A549 (cell line): ENCODE measurements at regions not wholly inside any gene's neighbourhood (a gene's known extent, or its start where the extent isn't known, plus 50 kb on each side); places are given as distances from the start of the nearest gene placed in this dataset.

ENCODE experiments used
- ATAC-seq, 2 experiments: fragments of 200-7000 bp in 1 of 2; fragments of >200 bp in 1 of 2; cut with Nextera tagmentation in 1 of 2; cut with Tn5 transposase in 1 of 2; 3 replicates each; pipeline versions ENCODE4 v1.8.0 to v1.9.1; 2018 to 2020; ENCODE audit warnings: mild to moderate bottlenecking in 1 of 2, moderate library complexity in 1 of 2
- CTCF ChIA-PET: fragments of 300-600 bp; sonication (Branson Sonifier 250); formaldehyde crosslinking; extraction: SDS; loops from one replicate; lab custom pipeline; 2021; ENCODE audit warnings: antibody characterized with exemption, inconsistent platforms; lab: Yijun Ruan, JAX
- POLR2A ChIA-PET: fragments of 350-600 bp; formaldehyde crosslinking; extraction: SDS; loops from one replicate; lab custom pipeline; 2021; ENCODE audit warnings: antibody characterized with exemption, inconsistent platforms; lab: Yijun Ruan, JAX
- DNase-seq, 2 experiments: peaks; one replicate each; pipeline versions ENCODE4 v3.0.0 to v3.0.0-alpha.2; 2011 to 2016; ENCODE audit warnings: low read depth in 1 of 2, low spot score in 1 of 2
- FAIRE-seq: peaks from 2 replicates; lab custom pipeline; 2011; peaks lifted over from hg19 to GRCh38; lab: Jason Lieb, UNC
- H3K27ac ChIP-seq, 2 experiments: fragments of >200 bp; sonication (Bioruptor Twin); formaldehyde crosslinking; 3 replicates each; pipeline ENCODE4 v1.5.1; 2016 to 2017
- H3K4me1 ChIP-seq: fragments of >200 bp; sonication (Bioruptor Twin); formaldehyde crosslinking; 3 replicates; pipeline ENCODE4 v1.6.1; 2016
- H3K4me2 ChIP-seq: fragments of >200 bp; sonication (Bioruptor Twin); formaldehyde crosslinking; 3 replicates; pipeline ENCODE4 v1.6.1; 2016
- H3K4me3 ChIP-seq: fragments of >200 bp; sonication (Bioruptor Twin); formaldehyde crosslinking; 3 replicates; pipeline ENCODE4 v1.5.1; 2016
- H3K9me3 ChIP-seq: fragments of >200 bp; sonication (Bioruptor Twin); formaldehyde crosslinking; 3 replicates; pipeline ENCODE4 v1.6.1; 2016
- CHD4 ChIP-seq: fragments of 200-600 bp; sonication (generic); IDR thresholded peaks from 2 replicates; pipeline ENCODE4 v1.6.1; 2016; ENCODE audit warnings: antibody characterized with exemption, mild to moderate bottlenecking, borderline replicate concordance
- CTCF ChIP-seq: fragments of >200 bp; sonication (Bioruptor Twin); formaldehyde crosslinking; IDR thresholded peaks from 3 replicates; pipeline ENCODE4 v1.5.1; 2016
- EHMT2 ChIP-seq: fragments of 200-600 bp; sonication (generic); IDR thresholded peaks from 2 replicates; pipeline ENCODE4 v1.6.1; 2016; ENCODE audit warnings: antibody characterized with exemption, low read depth, mild to moderate bottlenecking, moderate library complexity
- ELK1 ChIP-seq: fragments of 150-350 bp; IDR thresholded peaks from 2 replicates; pipeline ENCODE4 v1.6.1; 2014; ENCODE audit warnings: low read depth, mild to moderate bottlenecking, low read length
- FOSB ChIP-seq: fragments of 250-450 bp; sonication (Bioruptor Pico); IDR thresholded peaks from 2 replicates; pipeline ENCODE4 v1.5.0; 2020; ENCODE audit warnings: mild to moderate bottlenecking, moderate library complexity
- GATA3 ChIP-seq: IDR thresholded peaks from 2 replicates; pipeline ENCODE4 v1.6.1; 2012; ENCODE audit warnings: borderline replicate concordance
- HMGXB4 ChIP-seq: fragments of 250-450 bp; sonication (Bioruptor Pico); IDR thresholded peaks from 2 replicates; pipeline ENCODE4 v1.5.0; 2021; ENCODE audit warnings: mild to moderate bottlenecking, moderate library complexity, borderline replicate concordance
- HOXB5 ChIP-seq: fragments of 250-450 bp; sonication (Bioruptor Pico); IDR thresholded peaks from 2 replicates; pipeline ENCODE4 v1.5.0; 2020; ENCODE audit warnings: mild to moderate bottlenecking, moderate library complexity
- JUN ChIP-seq, 2 experiments: fragments of >200 bp; sonication (Bioruptor Twin); formaldehyde crosslinking; IDR thresholded peaks; 2 replicates in 1 of 2; 3 replicates in 1 of 2; pipeline ENCODE4 v1.6.1; 2016 to 2017
- JUNB ChIP-seq: fragments of >200 bp; sonication (Bioruptor Twin); formaldehyde crosslinking; IDR thresholded peaks from 2 replicates; pipeline ENCODE4 v1.6.1; 2016
- KDM5A ChIP-seq: fragments of 200-600 bp; sonication (generic); IDR thresholded peaks from 2 replicates; pipeline ENCODE4 v1.6.1; 2016; ENCODE audit warnings: antibody characterized with exemption, mild to moderate bottlenecking
- MYC ChIP-seq: IDR thresholded peaks from 2 replicates; pipeline ENCODE4 v1.6.1; 2012; ENCODE audit warnings: mild to moderate bottlenecking, inconsistent platforms, low read length, improper control_type of control experiment, borderline replicate concordance
- POLR2AphosphoS2 ChIP-seq: conservative IDR thresholded peaks from 2 replicates; pipeline ENCODE4 v1.6.1; 2012; ENCODE audit warnings: low read length, improper control_type of control experiment, inconsistent platforms
- RCOR1 ChIP-seq: fragments of 150-350 bp; IDR thresholded peaks from 2 replicates; pipeline ENCODE4 v1.6.1; 2014; ENCODE audit warnings: antibody characterized with exemption, low read length, low read depth
- RFX5 ChIP-seq: fragments of 450-650 bp; IDR thresholded peaks from 2 replicates; pipeline ENCODE4 v1.7.1; 2014; ENCODE audit warnings: antibody characterized with exemption, mild to moderate bottlenecking, moderate library complexity
- RNF2 ChIP-seq: fragments of 200-600 bp; sonication (generic); IDR thresholded peaks from 2 replicates; pipeline ENCODE4 v1.6.1; 2016; ENCODE audit warnings: low read depth, mild to moderate bottlenecking, antibody characterized with exemption, moderate library complexity, borderline replicate concordance
- SMC3 ChIP-seq: fragments of >200 bp; sonication (Bioruptor Twin); formaldehyde crosslinking; IDR thresholded peaks from 3 replicates; pipeline ENCODE4 v1.6.1; 2018; ENCODE audit warnings: inconsistent platforms
- SREBF2 ChIP-seq: fragments of 450-650 bp; IDR thresholded peaks from 2 replicates; pipeline ENCODE4 v1.6.1; 2014; ENCODE audit warnings: mild to moderate bottlenecking, moderate library complexity
- USF2 ChIP-seq: fragments of 450-650 bp; IDR thresholded peaks from 2 replicates; pipeline ENCODE4 v1.6.1; 2014; ENCODE audit warnings: antibody characterized with exemption
- ZNF302 ChIP-seq: fragments of 250-450 bp; sonication (Bioruptor Pico); IDR thresholded peaks from 2 replicates; pipeline ENCODE4 v1.9.0; 2021; ENCODE audit warnings: inconsistent platforms, mild to moderate bottlenecking, moderate library complexity
- ZSCAN20 ChIP-seq: fragments of 250-450 bp; sonication (Bioruptor Pico); IDR thresholded peaks from 2 replicates; pipeline ENCODE4 v1.8.0; 2022; ENCODE audit warnings: mild to moderate bottlenecking, moderate library complexity
- WGBS: methylation state at CpG from one replicate; pipeline ENCODE4 v1.1.6; 2017; ENCODE audit errors: missing lambda C conversion rate; 5-methylcytosine and 5-hydroxymethylcytosine counted together

GRCh38 chr10:121096617-121097431, 245.7 kb downstream of the WDR11 start:
- ATAC-seq (peak in 1 of 2 experiments; percentile 39; a peak in 1 of 6 replicates), FAIRE-seq (no peak), DNase-seq (no peak)
- H3K9me3 ChIP-seq: no peaks in the 10 kb centered on the region
- H3K27ac ChIP-seq: no peak overlapping the region
- POLR2A ChIA-PET: no interaction called here
- no peak overlapping the region for H3K4me3 ChIP-seq
- peaks cover 10% of the 10 kb centered on the region; the same call in 1 of the 3 replicates for H3K4me1 ChIP-seq
- no peak overlapping the region for H3K4me2 ChIP-seq
- TF ChIP-seq CTCF: no peak
- TF ChIP-seq KDM5A: no peak
- TF ChIP-seq POLR2AphosphoS2: no peak
- 17% methylated on average over 8 of the region's 8 CpGs for whole genome bisulfite sequencing
- CTCF ChIA-PET: interaction anchor here (1.5 kb wide), 1 partner anchor 34 kb away, joined by 3 read pairs; no protein-coding TSS in a partner anchor

GRCh38 chr10:121098211-121098610, 247.0 kb downstream of the WDR11 start:
- no peak for DNase-seq
- TF ChIP-seq MYC (no peak), EHMT2 (no peak), HOXB5 (CRISPR knock-in tag) (no peak), JUNB (no peak), SREBF2 (no peak), GATA3 (no peak), ELK1 (no peak), CHD4 (no peak), RNF2 (no peak), ZSCAN20 (no peak), FOSB (CRISPR knock-in tag) (no peak), ZNF302 (CRISPR knock-in tag) (no peak), KDM5A (no peak), RCOR1 (no peak), HMGXB4 (no peak), USF2 (no peak), SMC3 (no peak), JUN (IDR thresholded peaks at IDR 0.05) (no peak), RFX5 (no peak), CTCF (no peak)
- ChIA-PET POLR2A (no interaction called here), CTCF (no interaction called here)
- 5% methylated on average over 3 of the region's 3 CpGs for WGBS
- H3K4me3 ChIP-seq: no peak overlapping the region
- no peaks in the 10 kb centered on the region for H3K4me1 ChIP-seq
- H3K9me3 ChIP-seq: no peaks in the 10 kb centered on the region
- no peak overlapping the region for H3K4me2 ChIP-seq
- no peak for ATAC-seq
- no peak overlapping the region for H3K27ac ChIP-seq
- no peak for FAIRE-seq
